Mesendoderm (in vitro differentiated cells): ENCODE measurements at regions not wholly inside any gene's neighbourhood (a gene's known extent, or its start where the extent isn't known, plus 50 kb on each side); places are given as distances from the start of the nearest gene placed in this dataset.
"Not testable (repeated sequence)": the region's sequence is repeated elsewhere in the genome, so short reads cannot be mapped to it uniquely, and the experiment has no call there.

ENCODE experiments used
- DNase-seq: peaks from one replicate; pipeline ENCODE4 v3.0.0; 2013
- H2AK5ac ChIP-seq: 2 replicates; pipeline ENCODE4 v1.6.1; 2013; ENCODE audit warnings: low read length, inconsistent platforms
- H2BK120ac ChIP-seq: 2 replicates; pipeline ENCODE4 v1.6.1; 2013; ENCODE audit warnings: low read depth, mild to moderate bottlenecking, low read length, moderate library complexity, mixed read lengths
- H2BK15ac ChIP-seq: replicated peaks from 2 replicates; pipeline ENCODE4 v1.6.1; 2013; ENCODE audit warnings: low read depth, mild to moderate bottlenecking, moderate library complexity
- H2BK5ac ChIP-seq: 2 replicates; pipeline ENCODE4 v1.6.1; 2013; ENCODE audit warnings: low read length, inconsistent platforms
- H3K18ac ChIP-seq: 2 replicates; pipeline ENCODE4 v1.6.1; 2013; ENCODE audit warnings: mild to moderate bottlenecking, low read length, mixed read lengths
- H3K23ac ChIP-seq: one replicate; pipeline ENCODE4 v1.6.1; 2013; ENCODE audit warnings: low read length
- H3K27ac ChIP-seq: 2 replicates; pipeline ENCODE4 v1.5.1; 2013; ENCODE audit warnings: low read depth, mild to moderate bottlenecking, inconsistent platforms, low read length, moderate library complexity
- H3K27me3 ChIP-seq: 2 replicates; pipeline ENCODE4 v1.6.1; 2013; ENCODE audit warnings: low read length, control low read depth, mild to moderate bottlenecking, inconsistent platforms; ENCODE audit not compliant: insufficient read depth, poor library complexity
- H3K36me3 ChIP-seq: 2 replicates; pipeline ENCODE4 v1.6.1; 2013; ENCODE audit warnings: low read length, inconsistent platforms; ENCODE audit not compliant: control insufficient read depth, insufficient read depth
- H3K4ac ChIP-seq: one replicate; pipeline ENCODE4 v1.6.1; 2013; ENCODE audit warnings: low read depth, mild to moderate bottlenecking, low read length, moderate library complexity
- H3K4me1 ChIP-seq: 2 replicates; pipeline ENCODE4 v1.6.1; 2013; ENCODE audit warnings: low read depth, low read length, inconsistent platforms; ENCODE audit not compliant: control insufficient read depth
- H3K4me2 ChIP-seq: 2 replicates; pipeline ENCODE4 v1.6.1; 2013; ENCODE audit warnings: low read length
- H3K4me3 ChIP-seq: 2 replicates; pipeline ENCODE4 v1.5.1; 2013; ENCODE audit warnings: mild to moderate bottlenecking, low read length
- H3K56ac ChIP-seq: one replicate; pipeline ENCODE4 v1.6.1; 2013; ENCODE audit warnings: low read length
- H3K79me1 ChIP-seq: 2 replicates; pipeline ENCODE4 v1.6.1; 2013; ENCODE audit warnings: low read length, inconsistent platforms
- H3K79me2 ChIP-seq: 2 replicates; pipeline ENCODE4 v1.6.1; 2013; ENCODE audit warnings: mild to moderate bottlenecking, low read length; ENCODE audit not compliant: control insufficient read depth, insufficient read depth
- H3K9ac ChIP-seq: 2 replicates; pipeline ENCODE4 v1.6.1; 2013; ENCODE audit warnings: low read length, inconsistent platforms
- H4K5ac ChIP-seq: one replicate; pipeline ENCODE4 v1.6.1; 2013; ENCODE audit warnings: low read length
- H4K8ac ChIP-seq: one replicate; pipeline ENCODE4 v1.6.1; 2013; ENCODE audit warnings: low read depth, mild to moderate bottlenecking, control low read depth, low read length, moderate library complexity
- WGBS: extraction: QIAGEN DNeasy Blood & Tissue Kit; methylation state at CpG from one replicate; pipeline ENCODE4 v1.1.7; 2013; ENCODE audit warnings: low lambda C conversion rate, missing lambda C conversion rate; ENCODE audit not compliant: insufficient coverage; ENCODE audit errors: extremely low coverage; 5-methylcytosine and 5-hydroxymethylcytosine counted together

DNA sequence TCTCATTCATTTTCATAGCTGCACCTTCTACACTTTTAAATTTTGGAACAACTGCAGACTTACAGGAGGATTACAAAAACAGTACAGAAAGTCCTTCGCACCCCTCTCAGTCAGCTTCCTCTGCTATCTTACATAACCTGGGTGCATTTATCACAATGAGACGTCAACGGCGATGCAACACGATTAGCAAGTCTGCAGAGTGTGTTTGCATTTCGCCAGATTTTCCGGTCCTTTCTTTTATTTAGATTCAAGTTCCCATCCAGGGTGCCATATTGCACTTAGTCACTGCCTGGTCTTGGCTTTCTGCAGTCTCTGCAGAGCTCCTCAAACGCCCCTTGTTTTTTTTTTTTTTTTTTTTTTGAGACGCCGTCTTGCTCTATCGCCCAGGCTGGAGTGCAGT, 85.9 kb downstream of the ASMT start:
- Histone ChIP-seq H3K9ac (no peak overlapping the region), H3K79me2 (no peaks in the 10 kb centered on the region), H3K4me3 (no peak overlapping the region), H3K56ac (no peak overlapping the region), H3K79me1 (no peaks in the 10 kb centered on the region), H2BK120ac (no peak overlapping the region), H3K27ac (no peak overlapping the region), H2AK5ac (no peak overlapping the region), H2BK15ac (no peak overlapping the region), H3K4ac (no peak overlapping the region), H3K23ac (no peak overlapping the region), H4K8ac (no peak overlapping the region), H3K18ac (no peak overlapping the region), H4K5ac (no peak overlapping the region), H2BK5ac (no peak overlapping the region), H3K4me2 (no peak overlapping the region), H3K27me3 (no peaks in the 10 kb centered on the region), H3K36me3 (no peaks in the 10 kb centered on the region), H3K4me1 (no peaks in the 10 kb centered on the region)
- DNase-seq: no peak
- WGBS: no CpG with 5 or more reads among the region's 11 CpGs

DNA sequence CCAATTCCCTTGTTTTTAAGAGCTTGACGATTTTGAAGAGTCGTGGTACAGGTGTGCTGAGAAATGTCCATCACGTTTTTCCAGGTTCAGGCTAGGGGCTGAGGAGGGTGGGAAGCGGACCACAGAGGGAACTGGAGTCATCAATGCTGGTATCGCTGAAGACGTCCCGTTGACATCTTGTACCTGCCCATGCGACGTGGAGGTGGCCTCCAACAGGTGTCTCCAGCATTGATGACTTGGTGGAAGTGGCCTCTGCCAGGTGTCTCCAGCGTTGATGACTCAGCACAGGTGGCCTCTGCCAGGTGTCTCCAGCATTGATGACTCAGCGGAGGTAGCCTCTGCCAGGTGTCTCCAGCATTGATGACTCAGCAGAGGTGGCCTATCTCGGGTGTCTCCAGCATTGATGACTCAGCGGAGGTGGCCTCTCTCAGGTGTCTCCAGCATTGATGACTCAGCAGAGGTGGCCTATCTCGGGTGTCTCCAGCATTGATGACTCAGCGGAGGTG, 86.6 kb downstream of the ASMT start:
- H2BK5ac ChIP-seq, H3K79me2 ChIP-seq, H3K56ac ChIP-seq, H3K18ac ChIP-seq, H3K27ac ChIP-seq, H2BK15ac ChIP-seq, H2BK120ac ChIP-seq, H3K23ac ChIP-seq, H3K4me2 ChIP-seq, H3K27me3 ChIP-seq, H3K9ac ChIP-seq, H3K4ac ChIP-seq, H3K4me3 ChIP-seq, H3K79me1 ChIP-seq, H3K4me1 ChIP-seq, H2AK5ac ChIP-seq, H4K5ac ChIP-seq, H3K36me3 ChIP-seq, H4K8ac ChIP-seq: not testable (repeated sequence)
- WGBS: no CpG with 5 or more reads among the region's 15 CpGs
- DNase-seq: peak; percentile 64

DNA sequence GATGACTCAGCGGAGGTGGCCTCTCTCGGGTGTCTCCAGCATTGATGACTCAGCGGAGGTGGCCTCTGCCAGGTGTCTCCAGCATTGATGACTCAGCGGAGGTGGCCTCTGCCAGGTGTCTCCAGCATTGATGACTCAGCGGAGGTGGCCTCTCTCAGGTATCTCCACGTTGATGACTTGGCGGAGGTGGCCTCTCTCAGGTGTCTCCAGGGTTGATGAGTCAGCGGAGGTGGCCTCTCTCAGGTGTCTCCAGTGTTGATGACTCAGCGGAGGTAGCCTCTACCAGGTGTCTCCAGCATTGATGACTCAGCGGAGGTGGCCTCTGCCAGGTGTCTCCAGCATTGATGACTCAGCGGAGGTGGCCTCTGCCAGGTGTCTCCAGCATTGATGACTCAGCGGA, 87.3 kb downstream of the ASMT start:
- H2AK5ac ChIP-seq, H3K79me1 ChIP-seq, H3K27ac ChIP-seq, H3K36me3 ChIP-seq, H3K27me3 ChIP-seq, H3K4me3 ChIP-seq, H2BK5ac ChIP-seq, H3K18ac ChIP-seq, H3K4me1 ChIP-seq, H3K23ac ChIP-seq, H3K4me2 ChIP-seq, H4K5ac ChIP-seq, H3K4ac ChIP-seq, H3K79me2 ChIP-seq, H3K56ac ChIP-seq, H2BK15ac ChIP-seq, H2BK120ac ChIP-seq, H3K9ac ChIP-seq, H4K8ac ChIP-seq: not testable (repeated sequence)
- DNase-seq: peak; percentile 38
- WGBS: no CpG with 5 or more reads among the region's 12 CpGs

GRCh38 chrX:1702557-1702956, 87.7 kb downstream of the ASMT start:
- not testable (repeated sequence) for H3K27me3 ChIP-seq, H3K23ac ChIP-seq, H3K79me2 ChIP-seq, H3K79me1 ChIP-seq, H3K4me1 ChIP-seq, H2AK5ac ChIP-seq, DNase-seq, H3K18ac ChIP-seq, H3K4ac ChIP-seq, H3K56ac ChIP-seq, H3K27ac ChIP-seq, H4K8ac ChIP-seq, H2BK120ac ChIP-seq, H3K4me3 ChIP-seq, H3K36me3 ChIP-seq, H2BK15ac ChIP-seq, H3K4me2 ChIP-seq, H2BK5ac ChIP-seq, H3K9ac ChIP-seq, H4K5ac ChIP-seq
- no CpG with 5 or more reads among the region's 14 CpGs for WGBS

DNA sequence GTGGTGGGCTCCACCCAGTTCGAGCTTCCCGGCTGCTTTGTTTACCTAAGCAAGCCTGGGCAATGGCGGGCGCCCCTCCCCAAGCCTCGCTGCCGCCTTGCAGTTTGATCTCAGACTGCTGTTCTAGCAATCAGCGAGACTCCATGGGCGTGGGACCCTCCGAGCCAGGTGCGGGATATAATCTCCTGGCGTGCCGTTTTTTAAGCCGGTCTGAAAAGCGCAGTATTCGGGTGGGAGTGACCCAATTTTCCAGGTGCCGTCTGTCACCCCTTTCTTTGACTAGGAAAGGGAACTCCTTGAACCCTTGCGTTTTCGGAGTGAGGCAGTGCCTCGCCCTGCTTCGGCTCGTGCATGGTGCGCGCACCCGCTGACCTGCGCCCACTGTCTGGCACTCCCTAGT, 94.4 kb downstream of the ASMT start:
- not testable (repeated sequence) for H4K5ac ChIP-seq, H2AK5ac ChIP-seq, H3K4me1 ChIP-seq, H2BK5ac ChIP-seq, H3K27me3 ChIP-seq, H2BK15ac ChIP-seq, H3K4me2 ChIP-seq, H3K4ac ChIP-seq, H3K18ac ChIP-seq, DNase-seq, H4K8ac ChIP-seq, H3K36me3 ChIP-seq, H3K23ac ChIP-seq, H3K79me1 ChIP-seq, H3K27ac ChIP-seq, H3K9ac ChIP-seq, H3K4me3 ChIP-seq, H2BK120ac ChIP-seq, H3K56ac ChIP-seq, H3K79me2 ChIP-seq
- no CpG with 5 or more reads among the region's 25 CpGs for WGBS

DNA sequence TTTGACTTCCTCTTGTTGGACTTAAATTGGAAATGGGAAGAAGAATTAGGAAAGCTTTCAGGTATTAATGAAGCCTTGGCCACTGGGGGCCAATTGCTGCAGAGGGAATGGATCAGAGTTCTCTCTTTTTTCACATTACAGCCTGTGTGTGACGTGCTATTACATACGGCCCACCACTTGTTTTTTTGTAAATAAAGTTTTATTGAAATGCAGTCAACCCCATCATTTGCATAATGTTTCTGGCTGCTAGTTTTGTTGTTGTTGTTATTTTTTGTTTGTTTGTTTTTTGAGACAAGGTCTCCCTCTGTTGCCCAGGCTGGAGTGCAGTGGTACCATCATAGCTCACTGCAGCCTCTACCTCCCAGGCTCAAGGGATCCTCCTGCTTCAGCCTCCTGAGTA, 98.4 kb downstream of the ASMT start:
- Histone ChIP-seq H2BK5ac (no peak overlapping the region), H3K27ac (no peak overlapping the region), H4K5ac (no peak overlapping the region), H3K79me1 (no peaks in the 10 kb centered on the region), H3K27me3 (no peaks in the 10 kb centered on the region), H2BK15ac (no peak overlapping the region), H3K18ac (no peak overlapping the region), H3K9ac (no peak overlapping the region), H2AK5ac (no peak overlapping the region), H3K56ac (no peak overlapping the region), H3K23ac (no peak overlapping the region), H4K8ac (no peak overlapping the region), H3K79me2 (no peaks in the 10 kb centered on the region), H3K36me3 (no peaks in the 10 kb centered on the region), H3K4ac (no peak overlapping the region), H3K4me3 (no peak overlapping the region), H3K4me2 (no peak overlapping the region), H2BK120ac (no peak overlapping the region), H3K4me1 (no peaks in the 10 kb centered on the region)
- no CpG with 5 or more reads among the region's 2 CpGs for WGBS
- no peak for DNase-seq
